ENCODE measurements at regions not wholly inside any gene's neighbourhood (a gene's known extent, or its start where the extent isn't known, plus 50 kb on each side); places are given as distances from the start of the nearest gene placed in this dataset.

DNA sequence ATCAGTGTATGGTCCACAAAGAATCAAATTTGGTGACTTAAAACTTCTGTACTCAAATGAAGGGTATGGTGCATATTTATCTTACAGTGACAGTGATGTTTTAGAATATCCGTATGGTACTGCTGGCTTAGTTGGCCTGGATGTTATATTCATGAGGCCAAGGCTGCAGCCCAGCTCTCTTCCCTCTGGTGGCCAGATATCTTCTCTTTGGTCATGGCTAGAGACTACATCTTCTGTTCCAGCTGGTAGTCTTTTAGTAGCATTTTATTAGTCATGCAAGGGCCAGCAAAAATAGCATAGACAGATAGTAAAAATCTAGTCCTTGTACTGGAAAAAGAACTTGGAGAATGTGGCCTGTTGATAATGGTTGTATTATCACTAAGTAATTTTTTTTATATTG lies 124.0 kb upstream of the ROPN1 start:
- no peak for TF ChIP-seq EZH2 (IDR thresholded peaks at IDR 0.05; ENCODE audit: borderline replicate concordance, low read length)
- TF ChIP-seq, protein P1, sequence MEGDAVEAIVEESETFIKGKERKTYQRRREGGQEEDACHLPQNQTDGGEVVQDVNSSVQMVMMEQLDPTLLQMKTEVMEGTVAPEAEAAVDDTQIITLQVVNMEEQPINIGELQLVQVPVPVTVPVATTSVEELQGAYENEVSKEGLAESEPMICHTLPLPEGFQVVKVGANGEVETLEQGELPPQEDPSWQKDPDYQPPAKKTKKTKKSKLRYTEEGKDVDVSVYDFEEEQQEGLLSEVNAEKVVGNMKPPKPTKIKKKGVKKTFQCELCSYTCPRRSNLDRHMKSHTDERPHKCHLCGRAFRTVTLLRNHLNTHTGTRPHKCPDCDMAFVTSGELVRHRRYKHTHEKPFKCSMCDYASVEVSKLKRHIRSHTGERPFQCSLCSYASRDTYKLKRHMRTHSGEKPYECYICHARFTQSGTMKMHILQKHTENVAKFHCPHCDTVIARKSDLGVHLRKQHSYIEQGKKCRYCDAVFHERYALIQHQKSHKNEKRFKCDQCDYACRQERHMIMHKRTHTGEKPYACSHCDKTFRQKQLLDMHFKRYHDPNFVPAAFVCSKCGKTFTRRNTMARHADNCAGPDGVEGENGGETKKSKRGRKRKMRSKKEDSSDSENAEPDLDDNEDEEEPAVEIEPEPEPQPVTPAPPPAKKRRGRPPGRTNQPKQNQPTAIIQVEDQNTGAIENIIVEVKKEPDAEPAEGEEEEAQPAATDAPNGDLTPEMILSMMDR (IDR thresholded peaks at IDR 0.05; ENCODE audit: low read length), result no peak
